ENCODE measurements at regions not wholly inside any gene's neighbourhood (a gene's known extent, or its start where the extent isn't known, plus 50 kb on each side); places are given as distances from the start of the nearest gene placed in this dataset.

DNA sequence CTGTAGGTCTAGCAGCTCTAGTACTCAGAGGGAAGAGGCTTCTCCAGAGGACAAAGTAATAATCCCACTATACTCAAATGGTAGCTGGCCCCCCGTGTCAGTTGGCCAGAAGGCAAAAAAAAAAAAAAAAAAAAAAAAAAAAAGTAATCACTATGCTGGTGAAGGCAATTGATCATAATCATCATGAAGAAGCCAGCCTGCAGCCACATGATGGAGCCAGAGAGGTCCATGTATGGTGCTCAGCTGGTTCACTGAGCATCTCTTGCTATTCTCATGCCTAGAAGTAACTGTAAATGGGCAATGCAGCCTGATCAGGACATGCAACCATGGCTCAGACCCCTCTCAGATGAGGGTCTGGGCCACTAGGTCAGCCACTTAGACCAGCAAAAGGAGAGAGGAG, 378.8 kb downstream of the MED13L start:
- no peak overlapping the region for H3K4me3 Mint-ChIP-seq
- peaks cover 32 to 45% (median 42%) of the 10 kb centered on the region in 3 donors for H3K27me3 Mint-ChIP-seq
- no peaks in the 10 kb centered on the region for H3K4me1 Mint-ChIP-seq
- ATAC-seq (ENCODE audit: low read depth in 2 of 2), result no peak
- H3K36me3 Mint-ChIP-seq, result peaks cover 0 to 22% of the 10 kb centered on the region in 2 donors
- no peak overlapping the region for H3K27ac Mint-ChIP-seq
- H3K9me3 Mint-ChIP-seq, result peaks cover 6 to 28% (median 14%) of the 10 kb centered on the region in 7 donors
- DNase-seq, result no peak

DNA sequence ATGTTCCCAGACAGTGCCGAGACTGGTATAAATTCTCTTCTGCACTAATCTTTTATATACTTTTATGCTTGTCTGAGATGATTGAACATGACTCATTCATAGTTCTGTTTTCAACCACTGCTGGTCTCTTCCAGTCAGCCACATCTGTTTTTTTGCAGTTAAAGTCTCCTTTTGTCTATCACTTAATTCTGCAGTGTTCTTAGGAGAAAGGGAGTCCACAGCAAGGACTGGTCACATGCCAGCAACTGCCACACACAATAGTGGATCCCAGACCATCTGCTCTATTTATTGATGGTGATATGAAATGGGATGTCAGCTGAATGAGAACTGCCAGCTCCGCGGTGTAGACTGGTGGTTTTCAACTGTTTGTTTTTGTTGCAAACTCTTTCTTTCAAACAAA, 379.8 kb downstream of the MED13L start:
- Mint-ChIP-seq H3K27ac (no peak overlapping the region), H3K4me3 (no peak overlapping the region), H3K27me3 (peaks cover 33 to 45% (median 42%) of the 10 kb centered on the region in 3 donors), H3K9me3 (peaks cover 2 to 20% (median 7%) of the 10 kb centered on the region in 7 donors), H3K4me1 (no peaks in the 10 kb centered on the region), H3K36me3 (peaks cover 0 to 17% of the 10 kb centered on the region in 2 donors)
- DNase-seq (no peak), ATAC-seq (ENCODE audit: low read depth in 2 of 2) (no peak)

DNA sequence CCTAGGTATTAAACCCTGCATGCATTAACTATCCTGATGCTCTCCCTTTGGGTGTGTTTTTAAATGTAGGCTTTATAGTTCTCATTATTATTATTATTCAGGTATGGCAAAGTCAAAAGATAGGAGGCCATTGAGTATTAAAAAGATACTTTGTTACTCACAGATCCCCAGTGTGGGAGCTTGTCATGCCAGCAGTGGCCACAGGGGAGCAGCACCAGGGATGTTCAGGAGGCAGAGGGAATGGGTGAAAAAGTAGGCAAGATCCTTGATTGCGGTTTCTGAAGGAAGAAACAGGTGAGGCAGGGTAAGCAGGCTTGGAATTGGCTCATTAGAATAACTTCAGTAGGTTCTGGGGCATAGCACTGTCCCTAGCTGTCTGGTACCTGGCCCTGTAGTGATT, 382.2 kb downstream of the MED13L start:
- Mint-ChIP-seq H3K27me3 (peaks cover 25 to 47% (median 39%) of the 10 kb centered on the region in 3 donors), H3K4me1 (no peaks in the 10 kb centered on the region), H3K9me3 (peaks cover 2 to 16% (median 6%) of the 10 kb centered on the region in 7 donors), H3K27ac (no peak overlapping the region), H3K36me3 (peaks cover 0 to 17% of the 10 kb centered on the region in 2 donors), H3K4me3 (no peak overlapping the region)
- no peak for DNase-seq
- ATAC-seq (ENCODE audit: low read depth in 2 of 2), result no peak

DNA sequence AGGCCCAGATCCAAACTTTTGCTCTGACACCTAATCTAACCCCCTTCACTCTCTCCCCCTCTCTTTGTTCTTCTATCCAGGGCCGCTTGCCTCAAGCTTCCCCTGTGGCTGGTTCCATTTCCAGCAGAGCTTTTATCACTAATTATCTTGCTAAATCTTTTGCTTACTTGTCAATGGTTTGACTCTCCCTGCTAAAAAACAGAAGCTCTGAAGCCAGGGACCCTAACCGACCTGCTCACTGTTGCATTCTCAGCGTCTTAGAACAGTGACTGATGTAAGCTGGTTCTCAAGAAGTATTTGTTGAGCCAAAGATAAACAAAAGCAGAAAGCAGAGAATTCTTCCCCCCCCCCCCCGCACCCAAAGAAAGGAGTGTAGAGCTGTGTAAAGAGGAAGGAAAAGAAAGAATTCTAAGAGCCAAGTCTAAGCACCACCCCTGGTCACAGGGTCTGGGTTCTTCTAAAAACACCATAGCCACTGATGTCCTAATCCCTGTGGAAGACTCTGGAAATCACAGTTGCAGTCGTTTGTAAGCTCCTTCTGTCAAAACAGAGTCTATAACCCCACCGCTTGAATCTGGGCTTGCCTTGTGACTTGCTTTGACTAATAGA, 385.8 kb downstream of the MED13L start:
- Mint-ChIP-seq H3K27ac (no peak overlapping the region), H3K4me3 (no peak overlapping the region), H3K27me3 (peaks cover 30 to 51% (median 47%) of the 10 kb centered on the region in 3 donors), H3K9me3 (peaks cover 2 to 16% (median 6%) of the 10 kb centered on the region in 7 donors), H3K36me3 (peaks cover 0 to 17% of the 10 kb centered on the region in 2 donors), H3K4me1 (no peaks in the 10 kb centered on the region)
- DNase-seq (no peak), ATAC-seq (ENCODE audit: low read depth in 2 of 2) (no peak)

DNA sequence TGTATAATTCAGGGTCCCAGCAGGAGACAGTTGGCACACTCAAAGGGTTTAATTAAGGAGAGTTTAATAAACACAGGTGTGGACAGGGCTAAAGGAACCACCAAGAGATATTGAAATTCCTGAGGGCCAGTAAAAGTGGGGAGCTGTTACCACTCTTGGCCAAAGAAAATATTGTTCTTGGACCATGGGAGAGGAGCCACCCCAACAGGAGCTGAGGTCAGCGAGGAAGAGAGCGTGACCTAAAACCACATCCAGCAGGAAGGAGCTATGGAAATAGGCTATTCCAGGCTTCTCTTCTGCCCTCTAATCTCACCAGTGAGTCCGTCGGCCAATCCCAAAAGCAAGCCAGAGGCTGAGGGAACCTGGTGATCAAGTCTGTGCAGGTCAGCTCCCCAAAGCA, 390.8 kb downstream of the MED13L start:
- ATAC-seq (ENCODE audit: low read depth in 2 of 2) (no peak), DNase-seq (no peak)
- H3K9me3 Mint-ChIP-seq, result peaks cover 0 to 3% (median 0%) of the 10 kb centered on the region in 7 donors
- H3K36me3 Mint-ChIP-seq, result no peaks in the 10 kb centered on the region
- H3K4me1 Mint-ChIP-seq, result no peaks in the 10 kb centered on the region
- H3K4me3 Mint-ChIP-seq, result no peak overlapping the region
- H3K27ac Mint-ChIP-seq, result no peak overlapping the region
- peaks cover 27 to 41% (median 36%) of the 10 kb centered on the region in 3 donors for H3K27me3 Mint-ChIP-seq

DNA sequence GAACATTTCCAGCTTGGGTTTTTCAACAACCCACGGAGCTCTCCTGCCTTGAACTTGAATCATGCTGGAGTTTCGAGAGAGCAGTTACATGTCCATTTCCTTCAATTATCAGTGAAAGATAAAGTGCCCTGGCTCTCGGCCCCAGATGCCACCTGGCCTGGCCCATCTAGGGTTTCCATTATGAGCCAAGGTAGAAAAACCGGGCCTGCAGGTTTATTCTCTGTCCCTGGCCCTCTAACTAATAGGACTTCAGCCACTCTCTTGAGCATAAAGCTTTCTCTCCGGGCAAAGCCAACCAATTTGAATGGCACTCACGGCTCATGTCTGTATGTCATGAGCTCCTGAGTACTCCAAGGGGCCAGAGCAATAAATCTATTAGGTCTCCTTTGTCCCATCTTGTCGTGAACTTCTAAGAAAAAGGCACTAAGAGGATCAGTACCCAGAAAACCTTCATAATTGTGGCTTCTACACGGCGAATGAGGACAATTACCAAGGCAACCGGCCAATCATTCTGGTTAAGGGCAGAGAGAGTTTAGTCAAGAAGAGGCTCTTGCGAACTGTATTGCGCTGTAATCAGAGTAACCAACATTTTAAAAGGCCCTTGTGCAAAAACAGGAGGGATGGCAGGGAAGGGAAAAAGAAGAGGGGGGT, 392.3 kb downstream of the MED13L start:
- ATAC-seq (ENCODE audit: low read depth in 2 of 2) (no peak), DNase-seq (no peak)
- no peak overlapping the region for H3K27ac Mint-ChIP-seq
- peaks cover 0 to 2% of the 10 kb centered on the region in 2 donors for H3K36me3 Mint-ChIP-seq
- no peak overlapping the region for H3K4me3 Mint-ChIP-seq
- H3K4me1 Mint-ChIP-seq, result no peaks in the 10 kb centered on the region
- peaks cover 0 to 4% (median 0%) of the 10 kb centered on the region in 7 donors for H3K9me3 Mint-ChIP-seq
- peaks cover 27 to 45% (median 40%) of the 10 kb centered on the region in 3 donors for H3K27me3 Mint-ChIP-seq

DNA sequence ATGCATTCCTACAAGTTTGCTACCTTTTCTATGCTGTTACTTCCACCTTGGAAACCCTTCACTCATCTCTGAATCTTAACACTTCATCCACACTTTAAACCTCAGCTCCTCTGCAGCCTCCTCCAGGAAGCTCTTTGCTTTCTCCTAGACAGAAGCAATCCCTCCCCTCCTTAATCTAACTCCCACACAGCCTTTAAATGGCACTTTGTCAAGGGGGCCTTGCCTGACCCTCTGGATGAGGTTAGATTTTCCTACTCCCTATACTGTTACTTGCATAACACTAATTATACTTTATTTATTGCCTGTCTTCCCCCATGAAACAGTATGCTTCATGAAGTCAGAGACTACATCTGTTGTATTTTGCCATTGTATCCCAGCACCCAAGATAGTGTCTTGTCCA, 394.6 kb downstream of the MED13L start:
- DNase-seq (no peak), ATAC-seq (ENCODE audit: low read depth in 2 of 2) (no peak)
- no peak overlapping the region for H3K4me3 Mint-ChIP-seq
- peaks cover 0 to 7% of the 10 kb centered on the region in 2 donors for H3K36me3 Mint-ChIP-seq
- H3K4me1 Mint-ChIP-seq, result no peaks in the 10 kb centered on the region
- peaks cover 0 to 4% (median 3%) of the 10 kb centered on the region in 7 donors for H3K9me3 Mint-ChIP-seq
- no peak overlapping the region for H3K27ac Mint-ChIP-seq
- H3K27me3 Mint-ChIP-seq, result peaks cover 31 to 53% (median 53%) of the 10 kb centered on the region in 3 donors

DNA sequence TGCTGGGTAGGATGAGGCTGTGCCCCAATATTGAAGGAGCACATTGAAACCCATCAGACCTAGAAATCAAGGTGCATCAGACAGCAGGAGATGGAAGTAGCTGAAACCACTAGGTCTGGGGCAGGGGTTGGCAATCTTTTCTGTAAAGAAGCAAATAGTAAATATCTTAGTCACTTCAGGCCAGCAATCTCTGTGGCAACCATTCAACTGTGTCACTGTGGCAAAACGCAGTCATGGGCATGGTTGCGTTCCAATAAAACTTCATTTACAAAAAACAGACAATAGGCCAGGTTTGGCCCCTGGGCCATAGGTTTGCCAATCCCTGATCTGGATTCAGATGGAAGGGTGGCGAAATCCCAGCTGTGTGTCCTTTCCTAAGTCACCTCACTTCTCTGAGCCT, 397.3 kb downstream of the MED13L start:
- Mint-ChIP-seq H3K27ac (no peak overlapping the region), H3K9me3 (peaks cover 4 to 18% (median 8%) of the 10 kb centered on the region in 7 donors), H3K36me3 (peaks cover 0 to 7% of the 10 kb centered on the region in 2 donors), H3K4me3 (no peak overlapping the region), H3K27me3 (peaks cover 23 to 36% (median 35%) of the 10 kb centered on the region in 3 donors), H3K4me1 (no peaks in the 10 kb centered on the region)
- no peak for DNase-seq
- ATAC-seq (ENCODE audit: low read depth in 2 of 2), result no peak

DNA sequence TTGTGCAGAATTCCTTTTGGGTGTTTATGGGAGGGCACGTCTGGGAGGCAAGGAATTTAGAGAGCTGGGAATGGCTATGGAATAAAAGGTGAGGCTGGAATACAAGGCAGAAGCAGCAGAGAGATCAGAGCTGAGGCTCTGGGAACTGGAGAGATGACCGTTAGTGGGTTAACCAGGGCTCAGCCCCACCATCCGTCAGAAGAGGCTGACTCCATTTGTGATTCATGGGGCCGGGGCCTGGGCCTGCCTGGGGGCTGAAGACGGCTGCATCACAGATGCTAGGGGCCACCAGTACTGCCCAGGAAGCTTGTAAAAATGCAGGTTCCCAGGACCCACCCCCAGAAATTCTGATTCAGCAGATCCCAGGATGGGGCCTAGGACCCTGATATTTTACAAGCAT, 398.1 kb downstream of the MED13L start:
- DNase-seq (no peak), ATAC-seq (ENCODE audit: low read depth in 2 of 2) (no peak)
- no peak overlapping the region for H3K27ac Mint-ChIP-seq
- H3K4me3 Mint-ChIP-seq, result no peak overlapping the region
- no peaks in the 10 kb centered on the region for H3K4me1 Mint-ChIP-seq
- peaks cover 23 to 36% (median 35%) of the 10 kb centered on the region in 3 donors for H3K27me3 Mint-ChIP-seq
- H3K9me3 Mint-ChIP-seq, result peaks cover 7 to 24% (median 9%) of the 10 kb centered on the region in 7 donors
- H3K36me3 Mint-ChIP-seq, result peaks cover 0 to 7% of the 10 kb centered on the region in 2 donors

DNA sequence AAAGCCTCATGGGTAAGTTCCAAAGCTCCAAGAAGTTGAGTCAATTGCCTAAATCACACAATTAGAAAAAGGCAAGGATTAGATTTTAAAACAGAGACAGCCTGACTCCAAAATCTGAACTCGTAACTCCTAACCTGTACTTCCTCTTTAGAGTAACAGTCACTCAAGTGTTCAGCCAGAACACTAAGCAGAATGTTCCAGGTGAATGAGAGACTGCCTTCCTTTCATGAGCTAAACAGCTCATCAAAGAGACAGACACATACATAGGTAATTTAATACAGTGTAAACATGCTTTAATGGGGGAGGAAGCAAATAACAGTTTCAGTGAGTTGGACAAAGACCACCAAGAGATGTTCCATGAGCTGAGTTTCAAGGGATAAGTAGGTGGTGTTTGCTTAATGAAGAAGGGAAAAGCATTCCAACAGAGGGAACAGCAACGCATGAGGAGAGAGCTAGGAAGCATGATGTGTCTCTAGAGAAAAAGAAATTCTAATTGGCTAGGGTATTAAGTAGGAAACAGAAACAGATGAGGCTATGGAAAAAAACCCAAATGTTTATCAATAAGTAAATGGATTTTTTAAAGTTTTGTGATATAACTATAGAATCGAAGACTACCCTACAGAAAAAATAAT, 403.9 kb downstream of the MED13L start:
- DNase-seq (no peak), ATAC-seq (ENCODE audit: low read depth in 2 of 2) (no peak)
- Mint-ChIP-seq H3K4me1 (no peaks in the 10 kb centered on the region), H3K27ac (no peak overlapping the region), H3K9me3 (peaks cover 4 to 19% (median 9%) of the 10 kb centered on the region in 7 donors), H3K36me3 (no peaks in the 10 kb centered on the region), H3K27me3 (peaks cover 46 to 53% (median 49%) of the 10 kb centered on the region in 3 donors), H3K4me3 (no peak overlapping the region)

DNA sequence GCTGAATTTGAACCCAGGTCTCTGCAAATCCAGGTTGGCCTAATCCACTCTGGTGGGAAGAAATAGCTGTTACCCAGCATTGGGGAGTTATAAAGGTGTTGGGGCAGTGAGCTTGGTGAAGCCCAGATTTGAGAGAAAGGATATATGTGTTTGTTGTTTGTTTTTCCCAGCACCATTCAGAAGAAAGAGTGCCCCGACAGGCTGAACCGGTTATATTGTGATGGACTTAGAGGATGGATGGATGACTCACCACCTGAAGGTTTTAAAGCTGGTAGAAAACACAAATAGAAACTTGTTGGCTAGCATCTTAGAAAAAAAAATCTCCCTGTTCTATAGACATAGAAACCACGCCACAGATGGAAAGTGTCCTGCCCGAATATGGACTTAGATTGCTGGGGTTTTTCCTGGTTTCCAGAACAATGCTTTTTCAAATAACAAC, 404.6 kb downstream of the MED13L start:
- Mint-ChIP-seq H3K27ac (no peak overlapping the region), H3K27me3 (peaks cover 52 to 56% (median 54%) of the 10 kb centered on the region in 3 donors), H3K4me3 (no peak overlapping the region), H3K4me1 (no peaks in the 10 kb centered on the region), H3K9me3 (peaks cover 4 to 19% (median 9%) of the 10 kb centered on the region in 7 donors), H3K36me3 (no peaks in the 10 kb centered on the region)
- ATAC-seq (ENCODE audit: low read depth in 2 of 2) (no peak), DNase-seq (no peak)

DNA sequence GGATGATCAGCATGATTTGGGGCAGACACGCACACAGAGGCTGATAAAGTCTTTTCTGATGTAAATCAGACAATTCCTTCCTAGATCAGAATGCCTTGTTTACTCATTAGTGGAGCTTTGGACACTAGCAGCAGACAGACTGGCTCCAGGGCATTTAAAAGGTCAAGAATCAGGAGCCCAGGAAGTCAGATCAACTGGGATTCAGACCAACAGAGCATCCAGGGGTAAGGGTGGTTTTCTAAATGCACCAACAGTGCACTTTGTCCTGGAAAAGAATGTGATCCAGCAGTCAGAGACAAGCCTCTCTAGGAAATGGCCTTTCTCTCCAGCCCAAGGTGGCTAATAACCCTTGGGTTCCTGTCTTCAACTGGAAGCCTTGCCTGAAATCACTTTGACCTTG, 405.3 kb downstream of the MED13L start:
- Mint-ChIP-seq H3K27ac (no peak overlapping the region), H3K27me3 (peaks cover 51 to 56% (median 55%) of the 10 kb centered on the region in 3 donors), H3K9me3 (peaks cover 2 to 16% (median 8%) of the 10 kb centered on the region in 7 donors), H3K4me3 (no peak overlapping the region), H3K4me1 (no peaks in the 10 kb centered on the region), H3K36me3 (no peaks in the 10 kb centered on the region)
- DNase-seq (no peak), ATAC-seq (ENCODE audit: low read depth in 2 of 2) (no peak)

DNA sequence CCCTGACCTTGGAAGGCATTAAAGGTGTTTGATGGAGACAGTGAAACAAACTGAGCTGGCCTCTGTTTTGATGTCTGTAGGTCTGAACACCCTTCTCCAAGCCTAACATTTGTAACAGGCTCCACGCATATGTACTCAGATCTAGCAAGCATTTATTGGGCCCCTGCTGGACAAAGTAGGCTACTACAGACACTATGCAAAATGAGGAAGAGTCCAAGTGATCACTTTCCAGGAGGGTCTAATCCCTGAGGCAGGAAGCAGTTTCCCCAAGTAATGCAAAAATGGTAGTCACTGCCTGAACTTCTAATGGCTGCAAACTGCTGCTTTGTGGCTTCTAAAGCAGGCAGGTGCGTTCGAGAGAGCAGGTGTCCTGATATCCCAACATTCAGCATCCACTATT, 405.8 kb downstream of the MED13L start:
- Mint-ChIP-seq H3K36me3 (no peaks in the 10 kb centered on the region), H3K4me1 (no peaks in the 10 kb centered on the region), H3K27me3 (peaks cover 51 to 57% (median 56%) of the 10 kb centered on the region in 3 donors), H3K27ac (peak overlapping the region in 1 of 6 donors; percentile 50), H3K9me3 (peaks cover 0 to 13% (median 3%) of the 10 kb centered on the region in 7 donors), H3K4me3 (no peak overlapping the region)
- ATAC-seq (ENCODE audit: low read depth in 2 of 2) (no peak), DNase-seq (no peak)

DNA sequence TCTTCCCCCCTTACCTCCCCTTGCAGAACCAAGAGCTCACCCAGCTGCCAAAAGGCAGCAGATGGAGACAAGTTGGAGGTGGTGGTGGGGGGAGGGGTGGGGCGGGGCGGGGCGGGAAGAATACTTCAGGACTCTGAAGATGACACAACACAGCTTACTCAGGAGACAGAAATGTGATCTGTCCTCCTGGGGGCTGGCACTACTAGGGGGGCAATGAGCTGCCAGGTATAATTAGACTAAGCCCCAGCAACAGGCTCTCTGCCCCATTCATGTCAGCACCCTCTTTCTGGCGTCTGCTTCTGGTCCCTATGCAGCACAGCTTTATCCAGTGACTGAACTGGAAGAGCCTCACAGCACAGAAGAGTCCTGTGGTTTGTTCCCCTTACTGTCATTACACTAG, 407.0 kb downstream of the MED13L start:
- H3K4me3 Mint-ChIP-seq, result no peak overlapping the region
- no peak for DNase-seq
- H3K9me3 Mint-ChIP-seq, result peaks cover 0 to 9% (median 2%) of the 10 kb centered on the region in 7 donors
- ATAC-seq (ENCODE audit: low read depth in 2 of 2), result no peak
- H3K27me3 Mint-ChIP-seq, result peaks cover 52 to 57% (median 56%) of the 10 kb centered on the region in 3 donors
- H3K27ac Mint-ChIP-seq, result no peak overlapping the region
- H3K4me1 Mint-ChIP-seq, result no peaks in the 10 kb centered on the region
- no peaks in the 10 kb centered on the region for H3K36me3 Mint-ChIP-seq

Data from naive B cell (primary cell).